Kidney (tissue), 13 donors: ENCODE measurements at regions not wholly inside any gene's neighbourhood (a gene's known extent, or its start where the extent isn't known, plus 50 kb on each side); places are given as distances from the start of the nearest gene placed in this dataset.

ENCODE experiments used
- DNase-seq, 5 donors: peaks; one replicate each; pipeline ENCODE4 v3.0.0-alpha.2; 2013 to 2020
- FAIRE-seq: peaks from 2 replicates; lab custom pipeline; 2012; peaks lifted over from hg19 to GRCh38; lab: Jason Lieb, UNC
- H3K27ac ChIP-seq, 2 donors: one replicate each; pipeline ENCODE4 v1.7.0; 2013; ENCODE audit warnings: low read depth in 2 of 2, low read length in 2 of 2, inconsistent platforms in 1 of 2
- H3K27me3 ChIP-seq: one replicate; pipeline ENCODE4 v1.7.1; 2013; ENCODE audit warnings: low read length, inconsistent platforms; ENCODE audit not compliant: control insufficient read depth, insufficient read depth
- H3K36me3 ChIP-seq, 3 donors: one replicate each; pipeline versions ENCODE4 v1.7.0 to v1.7.1; 2013; ENCODE audit warnings: low read length in 3 of 3, control low read depth in 1 of 3, inconsistent platforms in 1 of 3; ENCODE audit not compliant: insufficient read depth in 3 of 3, control insufficient read depth in 2 of 3
- H3K4me1 ChIP-seq, 3 donors: one replicate each; pipeline versions ENCODE4 v1.7.0 to v1.7.1; 2013; ENCODE audit warnings: low read length in 3 of 3, inconsistent platforms in 1 of 3, low read depth in 1 of 3; ENCODE audit not compliant: control insufficient read depth in 2 of 3, insufficient read depth in 2 of 3
- H3K4me3 ChIP-seq, 3 donors: one replicate each; pipeline versions ENCODE4 v1.7.0 to v1.8.1; 2013; ENCODE audit warnings: low read length in 3 of 3, control low read depth in 1 of 3, inconsistent platforms in 1 of 3
- H3K9ac ChIP-seq, 3 donors: one replicate each; pipeline versions ENCODE4 v1.7.0 to v1.7.1; 2013; ENCODE audit warnings: low read length in 3 of 3, control low read depth in 1 of 3, inconsistent platforms in 1 of 3
- H3K9me3 ChIP-seq, 3 donors: one replicate each; pipeline versions ENCODE4 v1.7.0 to v1.7.1; 2013; ENCODE audit warnings: low read length in 3 of 3, control low read depth in 1 of 3, inconsistent platforms in 1 of 3; ENCODE audit not compliant: control insufficient read depth in 2 of 3, insufficient read depth in 1 of 3
- CTCF ChIP-seq: IDR thresholded peaks from 3 replicates; pipeline ENCODE4 v1.5.1; 2012; ENCODE audit warnings: mild to moderate bottlenecking, moderate library complexity, borderline replicate concordance; ENCODE audit not compliant: insufficient read depth; ENCODE audit errors: extremely low read depth
- intact Hi-C: fragments of 100-400 bp; cut with DNase I; formaldehyde crosslinking; loops from one replicate; pipeline ENCODE4 v1.11.1; 2022
- donor health status: control.
- donor health status: control.
- donor health status: control.
- donor health status: control.
- donor health status: control.
- donor health status: DM: yes; HTN: yes; CAD: no.
- donor health status: Normal renal cell carcinoma (clear cell type).

- H3K9me3 ChIP-seq, result no peaks in the 10 kb centered on the region
- no peak overlapping the region for H3K9ac ChIP-seq
- no peak for FAIRE-seq
- intact Hi-C loops, result no loop called here
- no peaks in the 10 kb centered on the region for H3K4me1 ChIP-seq
- H3K27ac ChIP-seq, result no peak overlapping the region
- H3K4me3 ChIP-seq, result no peak overlapping the region
- no peak for TF ChIP-seq CTCF
- DNase-seq, result no peak
- no peaks in the 10 kb centered on the region for H3K27me3 ChIP-seq
- H3K36me3 ChIP-seq, result no peaks in the 10 kb centered on the region
Measured at GRCh38 chrX:16466640-16467432, 183.1 kb upstream of the S100G start.

GRCh38 chrX:16469870-16470269 is 180.1 kb upstream of the S100G start:
- Histone ChIP-seq H3K9ac (no peak overlapping the region), H3K4me3 (no peak overlapping the region), H3K9me3 (no peaks in the 10 kb centered on the region), H3K36me3 (no peaks in the 10 kb centered on the region), H3K4me1 (no peaks in the 10 kb centered on the region), H3K27ac (no peak overlapping the region), H3K27me3 (peaks cover 5% of the 10 kb centered on the region)
- intact Hi-C loops, result no loop called here
- TF ChIP-seq CTCF, result no peak
- FAIRE-seq (no peak), DNase-seq (no peak)

- no peaks in the 10 kb centered on the region for H3K9me3 ChIP-seq
- no peak overlapping the region for H3K9ac ChIP-seq
- FAIRE-seq, result no peak
- no peak for DNase-seq
- no peaks in the 10 kb centered on the region for H3K36me3 ChIP-seq
- no peak overlapping the region for H3K4me3 ChIP-seq
- H3K4me1 ChIP-seq, result no peaks in the 10 kb centered on the region
- no peak overlapping the region for H3K27ac ChIP-seq
- peaks cover 5% of the 10 kb centered on the region for H3K27me3 ChIP-seq
- intact Hi-C loops, result no loop called here
- TF ChIP-seq CTCF, result no peak
Measured at GRCh38 chrX:16472345-16472744, 177.6 kb upstream of the S100G start.
